SK-N-SH (cell line): ENCODE measurements at regions not wholly inside any gene's neighbourhood (a gene's known extent, or its start where the extent isn't known, plus 50 kb on each side); places are given as distances from the start of the nearest gene placed in this dataset.

ENCODE experiments used
- FOXM1 ChIP-seq: IDR thresholded peaks from 2 replicates; pipeline ENCODE4 v1.4.0; 2012; ENCODE audit warnings: low read depth, mild to moderate bottlenecking
- REST ChIP-seq: IDR thresholded peaks from 2 replicates; pipeline ENCODE4 v1.6.1; 2012; ENCODE audit warnings: mild to moderate bottlenecking, low read depth, low read length, moderate library complexity
- TAF1 ChIP-seq: IDR thresholded peaks from 2 replicates; pipeline ENCODE4 v1.6.1; 2012; ENCODE audit warnings: low read depth, mild to moderate bottlenecking, low read length, moderate library complexity, borderline replicate concordance
- TEAD4 ChIP-seq: IDR thresholded peaks from 2 replicates; pipeline ENCODE4 v1.4.0; 2012; ENCODE audit warnings: mild to moderate bottlenecking, borderline replicate concordance; ENCODE audit not compliant: insufficient read depth
- YY1 ChIP-seq: IDR thresholded peaks from 2 replicates; pipeline ENCODE4 v1.4.0; 2012; ENCODE audit warnings: low read depth, mild to moderate bottlenecking
- TF ChIP-seq, protein P1 (sequence below): fragments of 200-600 bp; sonication (generic); IDR thresholded peaks from 2 replicates; pipeline ENCODE4 v1.6.1; 2017; ENCODE audit warnings: antibody characterized with exemption, mild to moderate bottlenecking, moderate library complexity

DNA sequence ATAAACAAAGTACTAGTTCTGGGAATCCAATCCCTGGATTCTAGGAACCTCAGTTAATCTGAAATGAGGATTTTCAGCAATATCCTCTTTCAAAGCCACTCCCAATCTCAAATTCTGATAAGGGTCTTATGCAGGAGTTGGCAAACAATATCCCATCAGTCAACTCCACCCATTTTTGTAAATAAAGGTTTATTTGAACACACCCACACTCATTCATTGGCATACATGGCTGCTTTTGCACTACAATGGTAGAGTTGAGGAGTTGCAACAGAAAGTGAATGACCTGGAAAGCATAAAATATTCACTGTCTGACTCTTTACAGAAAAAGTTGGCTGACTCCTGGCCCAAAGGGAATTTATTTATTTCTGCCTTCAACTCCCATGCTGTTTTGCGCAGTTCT lies 157.7 kb upstream of the CDH11 start:
- TF ChIP-seq, protein P1, sequence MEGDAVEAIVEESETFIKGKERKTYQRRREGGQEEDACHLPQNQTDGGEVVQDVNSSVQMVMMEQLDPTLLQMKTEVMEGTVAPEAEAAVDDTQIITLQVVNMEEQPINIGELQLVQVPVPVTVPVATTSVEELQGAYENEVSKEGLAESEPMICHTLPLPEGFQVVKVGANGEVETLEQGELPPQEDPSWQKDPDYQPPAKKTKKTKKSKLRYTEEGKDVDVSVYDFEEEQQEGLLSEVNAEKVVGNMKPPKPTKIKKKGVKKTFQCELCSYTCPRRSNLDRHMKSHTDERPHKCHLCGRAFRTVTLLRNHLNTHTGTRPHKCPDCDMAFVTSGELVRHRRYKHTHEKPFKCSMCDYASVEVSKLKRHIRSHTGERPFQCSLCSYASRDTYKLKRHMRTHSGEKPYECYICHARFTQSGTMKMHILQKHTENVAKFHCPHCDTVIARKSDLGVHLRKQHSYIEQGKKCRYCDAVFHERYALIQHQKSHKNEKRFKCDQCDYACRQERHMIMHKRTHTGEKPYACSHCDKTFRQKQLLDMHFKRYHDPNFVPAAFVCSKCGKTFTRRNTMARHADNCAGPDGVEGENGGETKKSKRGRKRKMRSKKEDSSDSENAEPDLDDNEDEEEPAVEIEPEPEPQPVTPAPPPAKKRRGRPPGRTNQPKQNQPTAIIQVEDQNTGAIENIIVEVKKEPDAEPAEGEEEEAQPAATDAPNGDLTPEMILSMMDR, result no peak
- TF ChIP-seq REST (no peak), TEAD4 (no peak), YY1 (no peak), FOXM1 (no peak), TAF1 (no peak)
